HG03354 (cell line): ENCODE measurements at regions not wholly inside any gene's neighbourhood (a gene's known extent, or its start where the extent isn't known, plus 50 kb on each side); places are given as distances from the start of the nearest gene placed in this dataset.
"Not testable (repeated sequence)": the region's sequence is repeated elsewhere in the genome, so short reads cannot be mapped to it uniquely, and the experiment has no call there.

ENCODE experiments used
- ATAC-seq: cut with Tn5 transposase; IDR thresholded peaks from one replicate; pipeline ENCODE4 v1.9.1; 2021; ENCODE audit warnings: mild to moderate bottlenecking; ENCODE audit not compliant: unreplicated experiment, poor library complexity, severe bottlenecking

DNA sequence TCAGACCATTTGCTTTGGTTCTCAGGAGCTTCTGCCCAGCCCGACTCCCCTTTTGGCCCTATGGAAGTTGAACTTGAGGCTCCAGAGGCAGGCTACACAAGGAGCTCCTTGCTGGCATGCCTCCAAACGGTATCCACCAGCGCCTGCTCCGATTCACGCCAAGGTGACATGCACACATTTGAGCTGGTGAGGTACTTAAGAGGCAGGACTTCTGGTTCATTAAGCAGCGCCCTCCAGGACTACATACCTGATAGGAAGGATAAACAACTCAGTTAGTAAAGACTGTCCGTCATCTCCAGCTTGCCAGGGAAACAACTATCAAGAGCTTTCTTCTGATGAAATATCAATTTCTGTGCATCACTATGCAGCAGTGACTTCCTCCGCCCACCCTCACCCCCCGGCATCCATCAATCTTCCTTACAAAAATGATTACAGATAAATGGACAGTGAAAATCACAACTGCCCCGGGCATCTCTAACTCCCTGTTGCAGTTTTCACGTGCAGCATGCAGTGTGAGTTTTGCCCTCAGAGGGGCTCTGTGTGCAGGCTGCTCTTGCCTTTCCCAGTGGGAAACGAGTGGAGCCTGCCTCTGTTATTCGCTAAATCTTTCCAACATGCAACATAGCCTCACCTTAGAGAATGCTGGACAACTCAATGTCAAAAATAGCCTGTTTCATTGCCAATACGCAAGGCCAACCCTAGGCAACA is 122.9 kb downstream of the ARRDC4 start:
- no peak for ATAC-seq

DNA sequence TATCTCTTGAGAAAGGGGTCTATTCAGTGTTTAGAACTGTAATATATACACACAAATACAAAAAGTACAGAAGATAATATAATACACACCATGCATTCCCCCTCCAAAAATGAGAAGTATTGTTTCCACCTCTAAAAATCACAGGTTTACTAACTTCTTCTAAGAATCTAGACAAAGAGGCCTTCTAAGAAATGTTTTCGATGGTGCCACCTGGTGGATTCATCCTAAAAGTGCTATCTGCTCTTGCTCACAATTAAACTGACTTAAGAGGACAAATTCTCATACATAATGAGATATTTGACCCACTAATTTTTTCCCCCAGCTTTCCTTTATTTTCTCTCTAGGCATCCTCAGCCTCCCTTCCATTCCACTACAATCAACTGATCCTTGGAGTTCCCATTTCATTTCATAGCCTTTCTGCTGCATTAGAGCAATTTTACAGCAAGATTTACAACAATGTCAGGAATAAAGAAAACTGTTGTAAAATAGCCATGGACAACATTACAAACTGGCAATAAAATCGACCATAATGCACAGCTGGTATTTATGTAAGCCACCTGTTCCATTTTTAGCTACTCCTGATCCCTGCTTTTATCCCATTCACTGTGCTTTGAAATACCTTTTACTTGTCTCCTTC is 124.6 kb downstream of the ARRDC4 start:
- ATAC-seq = no peak

DNA sequence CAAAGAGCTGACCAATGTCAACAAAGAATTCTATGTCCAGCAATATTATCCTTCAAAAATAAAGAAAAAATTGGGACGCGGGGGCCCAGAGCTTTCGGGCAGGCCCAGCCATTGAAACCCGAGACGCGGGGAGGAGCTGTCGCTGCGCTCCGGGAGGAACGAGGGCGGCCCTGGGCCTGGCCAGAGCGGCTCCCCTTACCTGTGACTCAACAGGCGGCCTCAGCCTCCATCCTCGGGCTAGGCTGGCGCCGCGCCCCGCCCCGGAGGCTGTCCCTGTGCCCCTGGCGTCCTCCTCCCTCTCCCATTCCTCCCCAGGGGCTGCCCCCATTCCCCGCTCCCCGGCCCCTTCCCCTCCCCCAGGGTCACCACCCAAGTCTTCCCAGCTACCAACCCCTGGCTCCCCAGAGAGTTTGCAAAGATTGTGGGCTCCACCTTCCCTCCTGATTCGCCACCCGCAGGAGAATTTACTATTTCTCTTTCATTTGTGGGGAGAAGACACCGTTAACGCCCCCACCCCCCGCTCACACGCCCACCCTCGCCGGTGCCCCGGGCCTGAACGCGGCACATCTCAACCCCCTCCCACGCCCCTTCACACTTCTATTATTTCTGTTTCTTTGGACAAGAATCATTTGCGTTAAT is 127.9 kb downstream of the ARRDC4 start:
- peak; percentile 91 for ATAC-seq

DNA sequence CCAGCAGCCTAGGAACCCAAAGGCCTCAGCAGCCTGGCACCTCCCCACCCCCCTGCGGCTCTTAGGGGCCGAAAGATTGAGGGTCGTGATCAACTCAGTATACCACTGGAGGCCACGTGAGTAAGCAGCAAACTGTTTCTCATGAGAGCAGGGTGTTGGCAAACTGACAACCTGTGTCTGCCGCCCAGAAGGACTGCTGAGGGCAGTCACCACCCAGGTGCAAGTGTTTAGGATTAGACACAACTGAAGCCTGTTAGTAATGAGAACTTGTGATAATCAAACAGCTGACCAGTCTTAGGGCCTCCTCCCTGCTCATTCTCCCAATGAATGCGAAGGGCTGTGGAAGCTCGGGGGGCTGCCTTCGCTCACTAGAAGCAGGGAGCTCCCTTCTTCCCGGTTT is 128.8 kb downstream of the ARRDC4 start:
- ATAC-seq = not testable (repeated sequence)

DNA sequence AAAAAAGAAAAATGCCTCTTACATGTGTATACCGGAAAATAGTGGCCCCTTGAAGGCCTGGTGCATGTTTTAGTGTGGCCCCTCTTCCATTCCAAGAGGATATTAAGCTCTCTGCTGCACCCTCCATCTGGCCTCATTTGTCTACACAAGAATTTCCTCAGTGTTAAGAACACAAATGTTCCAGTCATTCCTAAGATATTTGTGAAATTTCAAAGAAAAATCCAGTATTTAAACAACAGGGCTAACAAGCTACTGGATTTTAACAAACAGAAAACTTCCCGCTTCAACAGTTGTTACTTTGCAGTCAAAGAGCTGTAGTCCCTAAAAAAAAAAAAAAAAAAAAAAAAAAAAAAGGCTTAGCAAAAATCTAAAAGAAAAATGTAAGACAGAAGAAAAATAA is 137.5 kb downstream of the ARRDC4 start:
- ATAC-seq = not testable (repeated sequence)

DNA sequence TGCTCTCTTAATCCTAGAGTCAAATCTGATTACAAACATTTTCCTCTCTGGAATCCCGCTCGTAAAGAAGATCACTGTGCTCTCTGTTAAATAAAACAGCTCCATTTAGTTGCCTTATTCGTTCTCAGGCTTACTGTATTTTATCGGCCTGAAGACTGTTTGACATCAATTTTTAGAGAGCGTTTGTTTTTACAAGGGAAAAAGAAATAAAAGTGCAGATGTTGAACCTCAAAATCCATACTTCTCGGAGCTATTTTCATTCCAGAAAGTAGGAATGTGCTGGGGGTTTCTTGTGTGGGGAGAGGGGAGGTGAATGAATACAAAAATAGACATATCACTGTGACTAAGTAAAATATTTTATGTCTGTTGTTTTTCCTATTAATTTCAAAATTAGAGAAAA is 140.1 kb downstream of the ARRDC4 start:
- ATAC-seq = not testable (repeated sequence)

DNA sequence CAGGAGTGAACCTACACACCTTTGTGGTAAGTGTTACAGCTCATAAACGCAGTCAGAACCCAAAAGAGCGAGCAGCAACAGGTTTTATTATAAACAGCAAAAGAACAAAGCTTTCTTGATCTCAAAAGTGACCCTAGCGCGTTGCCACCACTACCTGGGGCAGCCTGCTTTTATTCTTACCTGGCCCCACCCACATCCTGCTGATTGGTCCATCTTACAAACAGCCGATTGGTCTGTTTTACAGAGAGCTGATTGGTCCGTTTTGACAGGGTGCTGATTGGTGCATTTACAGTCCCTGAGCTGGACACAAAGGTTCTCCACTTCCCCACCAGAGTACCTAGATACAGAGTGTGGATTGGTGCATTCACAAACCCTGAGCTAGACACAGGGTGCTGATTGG is 143.1 kb downstream of the ARRDC4 start:
- no peak for ATAC-seq

DNA sequence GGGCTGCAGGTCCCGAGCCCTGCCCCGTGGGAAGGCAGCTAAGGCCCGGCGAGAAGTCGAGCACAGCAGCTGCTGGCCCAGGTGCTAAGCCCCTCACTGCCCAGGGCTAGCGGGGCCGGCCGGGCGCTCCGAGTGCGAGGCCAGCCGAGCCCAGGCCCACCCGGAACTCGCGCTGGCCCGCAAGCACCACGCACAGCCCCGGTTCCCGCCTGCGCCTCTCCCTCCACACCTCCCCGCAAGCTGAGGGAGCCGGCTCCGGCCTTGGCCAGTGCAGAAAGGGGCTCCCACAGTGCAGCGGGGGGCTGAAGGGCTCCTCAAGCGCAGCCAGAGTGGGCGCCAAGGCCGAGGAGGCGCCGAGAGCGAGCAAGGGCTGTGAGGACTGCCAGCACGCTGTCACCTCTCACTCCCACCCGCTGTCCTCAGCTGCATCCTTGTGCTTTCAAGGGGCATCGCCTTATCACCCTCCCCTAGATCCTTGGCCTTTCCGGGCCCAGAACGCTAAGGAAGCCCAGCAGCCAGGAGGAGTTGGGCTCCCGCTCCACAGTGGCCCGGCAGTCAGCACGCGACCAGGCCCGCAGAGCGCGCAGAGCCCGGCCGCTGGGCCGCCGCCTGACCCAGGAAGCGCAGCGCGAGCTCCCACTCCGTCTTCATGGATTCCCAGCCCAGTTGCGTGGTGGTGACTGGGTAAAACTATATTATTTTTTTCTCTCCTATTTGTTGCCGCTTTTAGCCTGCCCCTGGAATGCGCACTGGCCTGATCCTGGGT is 144.1 kb downstream of the ARRDC4 start:
- not testable (repeated sequence) for ATAC-seq

DNA sequence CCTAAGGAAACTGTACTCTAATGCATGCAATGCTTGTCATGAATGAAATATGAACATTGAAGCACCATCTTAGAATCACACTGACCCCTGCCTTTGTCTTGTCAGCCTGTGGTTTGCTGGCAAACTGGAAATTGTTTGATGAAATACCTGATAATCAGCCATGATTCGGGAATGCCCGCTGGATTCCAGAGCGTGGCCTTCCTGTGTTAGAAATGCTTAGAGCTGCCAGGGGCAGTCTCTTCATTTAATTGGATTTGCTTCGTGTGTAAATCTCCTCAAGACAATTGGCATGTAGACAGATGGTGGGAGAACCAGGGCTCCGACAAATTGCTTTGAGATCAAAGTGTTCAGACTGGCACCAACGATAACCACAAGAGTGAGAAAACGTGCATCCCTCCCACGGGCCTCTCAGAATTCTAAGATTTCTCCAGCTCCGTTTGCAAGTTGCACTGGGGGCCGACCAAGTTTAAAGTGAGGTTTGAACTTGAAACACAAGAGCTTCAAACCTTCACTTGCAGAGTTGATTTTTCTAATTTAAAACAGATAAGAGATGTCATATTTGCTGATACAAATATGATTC is 146.2 kb downstream of the ARRDC4 start:
- ATAC-seq = not testable (repeated sequence)

DNA sequence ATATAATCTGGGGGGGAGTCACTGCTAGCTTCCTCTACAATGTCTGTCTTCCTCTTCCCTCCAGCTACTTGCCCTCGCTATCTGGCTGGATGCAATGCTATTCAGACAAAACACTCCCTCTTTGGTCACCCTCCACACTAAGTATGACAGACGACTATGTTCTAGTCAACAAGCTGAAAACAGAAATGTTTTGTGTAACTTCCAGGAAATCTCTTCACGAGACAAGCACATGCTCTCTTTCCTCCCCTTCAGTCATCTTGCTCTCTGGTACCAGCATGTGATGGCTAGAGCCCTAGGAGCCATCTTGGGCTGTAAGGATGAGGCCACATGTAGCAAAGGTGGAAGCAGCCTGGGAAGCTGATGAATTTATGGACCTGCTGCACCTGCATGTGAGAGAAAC is 151.3 kb downstream of the ARRDC4 start:
- no peak for ATAC-seq

DNA sequence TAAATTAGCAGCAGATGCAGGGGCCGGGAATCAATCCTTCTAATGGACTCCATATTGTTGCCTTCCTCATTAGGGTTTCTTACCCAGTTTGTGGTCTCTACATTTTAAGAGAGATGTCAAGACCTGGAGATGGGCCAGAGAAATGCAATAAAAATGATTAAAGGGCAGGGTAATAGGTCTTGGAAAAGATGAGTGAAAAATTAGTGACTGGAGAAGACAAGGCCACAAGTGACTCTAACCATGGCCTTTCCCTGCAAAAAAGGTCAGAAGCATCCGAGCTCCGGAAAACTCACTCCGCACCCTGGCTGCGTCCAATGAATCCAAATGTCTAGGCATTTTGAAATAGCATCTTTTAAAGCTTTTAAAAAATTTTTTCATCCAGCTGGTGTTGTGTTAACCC is 152.8 kb downstream of the ARRDC4 start:
- no peak for ATAC-seq

DNA sequence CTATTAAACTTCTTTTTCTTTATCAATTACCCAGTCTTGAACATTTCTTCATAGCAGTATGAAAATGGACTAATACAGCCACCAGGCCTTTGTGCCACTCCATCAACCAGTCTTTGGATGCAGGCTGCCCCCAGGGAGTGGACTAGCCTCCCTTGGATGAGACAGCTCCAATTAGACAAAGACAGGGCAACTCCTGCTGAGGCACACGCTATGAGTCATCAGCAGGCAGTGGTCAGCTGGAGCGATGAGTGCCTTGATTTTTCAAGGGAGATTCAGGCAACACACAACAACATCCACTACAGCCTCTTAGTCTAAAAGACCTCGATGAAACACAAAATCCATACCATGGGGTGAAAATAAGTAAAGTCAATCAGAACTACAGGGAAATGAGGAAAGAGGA is 160.1 kb downstream of the ARRDC4 start:
- ATAC-seq = no peak

DNA sequence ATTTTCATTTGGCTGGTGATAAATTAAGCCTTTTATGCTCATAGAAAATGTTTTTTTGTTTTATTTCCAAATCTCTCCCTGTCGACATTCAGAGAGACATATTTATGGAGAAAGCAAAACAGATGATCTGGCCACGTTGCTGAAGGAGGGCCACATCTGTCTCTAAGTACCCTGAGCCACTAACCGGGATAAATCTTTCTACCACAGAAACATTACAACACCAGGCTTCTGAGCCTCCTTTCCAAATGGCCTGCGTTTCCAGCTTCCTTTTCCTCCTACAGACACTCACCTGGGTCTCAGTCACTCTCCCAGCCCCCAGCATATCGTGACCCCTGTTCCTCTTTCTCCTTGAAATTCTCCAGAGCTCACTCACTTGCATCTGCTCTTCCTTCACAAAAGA is 161.0 kb downstream of the ARRDC4 start:
- ATAC-seq = no peak

DNA sequence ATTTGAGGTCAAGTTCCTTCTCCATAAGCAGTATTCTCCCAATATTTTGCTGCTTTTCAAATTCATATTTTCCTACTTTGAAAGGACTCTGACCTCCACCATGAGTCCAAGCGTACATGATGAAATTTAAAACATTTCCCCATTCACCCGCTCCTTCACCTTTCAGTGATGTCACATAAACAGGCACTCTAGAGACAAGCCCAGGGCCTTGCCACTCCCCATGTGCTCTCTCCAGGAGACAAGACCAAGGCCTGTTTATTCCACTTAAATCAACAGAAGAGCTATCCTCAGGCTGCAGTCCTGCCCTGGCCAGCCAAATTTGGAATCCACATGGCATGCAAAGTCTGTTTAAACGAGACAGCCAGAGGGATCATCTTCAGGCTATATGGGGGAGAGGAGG is 161.5 kb downstream of the ARRDC4 start:
- no peak for ATAC-seq

DNA sequence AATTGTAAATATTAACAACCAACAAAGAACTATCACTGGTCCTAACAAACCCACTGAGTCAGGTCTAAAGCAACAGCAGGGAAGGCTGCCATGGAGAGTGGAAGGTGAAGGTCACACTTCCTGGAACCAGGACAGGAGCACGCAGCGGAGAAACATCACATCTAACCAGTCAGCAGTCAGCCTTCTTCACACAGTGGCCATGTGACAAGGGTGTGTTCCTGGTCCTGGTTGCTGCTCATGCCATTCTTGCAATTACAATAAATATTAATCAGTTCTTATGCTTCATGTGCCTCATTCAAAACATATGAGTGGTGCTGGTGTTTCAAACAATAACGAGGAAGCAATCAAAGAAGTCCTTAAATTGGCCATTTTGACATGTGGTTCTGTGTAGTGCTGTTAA is 162.8 kb downstream of the ARRDC4 start:
- no peak for ATAC-seq

DNA sequence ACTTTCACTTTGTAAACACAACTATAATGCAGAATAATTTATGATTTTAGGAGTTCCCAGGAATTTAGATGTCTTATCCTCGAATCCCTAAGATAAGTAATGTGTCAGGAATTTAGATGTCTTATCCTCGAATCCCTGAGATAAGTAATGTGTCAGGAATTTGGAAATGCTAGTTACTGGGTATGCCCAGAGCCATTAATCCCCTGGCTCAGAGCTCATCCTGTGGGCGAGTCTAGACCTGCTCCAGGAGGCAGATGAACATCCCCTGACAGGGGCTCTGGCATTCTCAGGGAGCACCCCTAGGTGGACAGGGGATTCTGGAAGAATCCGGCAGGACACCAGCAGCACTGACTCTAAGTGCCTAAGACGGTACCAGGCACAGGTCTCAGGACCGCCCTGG is 163.3 kb downstream of the ARRDC4 start:
- no peak for ATAC-seq

DNA sequence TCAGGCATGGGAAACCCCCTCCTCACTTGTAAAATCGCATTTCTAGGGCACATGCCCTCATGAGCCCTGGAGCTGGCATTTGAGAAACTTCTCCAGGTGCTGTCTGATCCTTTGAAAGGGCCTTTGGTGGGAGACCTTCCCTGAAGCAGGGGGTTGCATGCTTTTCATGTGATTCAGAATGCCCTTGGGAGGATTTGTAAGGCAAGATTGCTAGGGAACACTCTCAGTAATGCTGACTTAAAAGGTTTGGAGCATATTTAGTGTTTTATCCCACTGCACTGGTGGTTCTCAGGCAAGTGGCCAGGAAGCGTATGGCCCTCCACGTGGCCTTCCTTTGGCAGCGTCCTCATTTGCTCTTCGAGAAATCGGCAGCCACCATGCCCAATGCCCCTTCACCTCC is 164.1 kb downstream of the ARRDC4 start:
- no peak for ATAC-seq

DNA sequence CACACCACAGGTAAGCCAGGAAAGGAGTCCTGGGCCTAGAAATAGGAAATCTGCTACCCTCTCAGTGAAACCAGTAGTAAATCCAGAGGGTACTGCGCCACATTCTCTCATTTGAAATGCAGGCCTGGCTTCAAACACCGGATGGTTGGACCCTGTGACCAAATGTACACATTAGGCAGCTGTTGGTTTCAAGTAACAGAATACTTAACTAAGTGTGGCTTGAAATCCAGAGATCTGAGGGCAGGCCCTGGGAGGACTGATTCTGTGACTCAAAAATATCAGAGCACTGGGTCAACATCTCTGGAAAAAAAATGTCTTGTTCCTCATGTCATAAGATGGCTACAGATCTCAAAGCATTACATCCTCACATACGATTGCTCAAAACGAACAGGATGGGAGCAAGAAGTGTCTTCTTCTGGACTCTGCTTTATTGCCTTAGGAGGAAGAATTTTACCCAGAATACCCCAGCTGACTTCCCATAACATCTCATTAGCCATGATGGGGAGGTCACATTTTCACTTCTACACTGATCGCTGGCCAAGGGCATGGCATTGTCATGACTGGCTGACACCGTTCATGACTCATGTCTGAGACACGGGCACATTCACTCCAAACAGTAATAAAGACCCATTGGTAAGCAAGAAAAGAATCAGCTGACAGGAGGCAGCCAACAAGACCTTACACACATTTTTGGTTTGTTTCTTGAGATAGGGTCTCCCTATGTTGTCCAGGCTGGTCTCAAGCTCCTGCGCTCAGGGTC is 166.0 kb downstream of the ARRDC4 start:
- ATAC-seq = no peak

DNA sequence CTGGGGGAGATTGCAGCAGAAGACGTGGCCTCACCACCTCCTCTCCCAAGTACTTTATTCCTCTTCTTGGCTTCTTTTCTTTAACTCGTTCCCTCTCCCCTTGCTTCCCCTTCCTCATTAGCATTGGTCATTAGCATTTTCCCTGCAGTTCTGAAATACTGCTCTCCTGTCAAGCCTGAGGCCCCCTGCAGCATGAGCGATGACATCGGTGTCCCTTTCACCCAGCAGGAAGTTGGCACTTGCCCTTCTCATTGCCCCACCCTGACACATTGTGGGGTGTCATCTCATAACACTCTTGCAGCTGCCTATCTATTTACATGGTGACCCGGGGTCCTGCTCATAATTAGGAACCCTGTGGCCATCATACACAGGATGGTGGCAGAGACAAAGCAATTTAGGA is 167.1 kb downstream of the ARRDC4 start:
- ATAC-seq = no peak
